Coronary artery (tissue), 2 donors: ENCODE measurements at regions not wholly inside any gene's neighbourhood (a gene's known extent, or its start where the extent isn't known, plus 50 kb on each side); places are given as distances from the start of the nearest gene placed in this dataset.

Source experiments
- DNase-seq: peaks from one replicate; pipeline ENCODE4 v3.0.0-alpha.2; 2017; ENCODE audit warnings: low spot score
- H3K27ac ChIP-seq, 2 donors: fragments of 200-600 bp; sonication (generic); one replicate each; pipeline ENCODE4 v1.5.1; 2016 to 2019
- H3K4me3 ChIP-seq: fragments of 200-600 bp; sonication (generic); 2 replicates; pipeline ENCODE4 v1.5.1; 2016; ENCODE audit warnings: mild to moderate bottlenecking, moderate library complexity
- CTCF ChIP-seq: fragments of 200-600 bp; sonication (generic); IDR thresholded peaks from one replicate; pipeline ENCODE4 v1.5.1; 2019; ENCODE audit warnings: antibody characterized with exemption

GRCh38 chr7:351681-352480 lies 61.9 kb downstream of the FOXL3 start:
- H3K27ac ChIP-seq: no peak overlapping the region
- TF ChIP-seq CTCF: no peak

GRCh38 chr7:353746-354325 lies 63.9 kb downstream of the FOXL3 start:
- no peak overlapping the region for H3K4me3 ChIP-seq
- TF ChIP-seq CTCF: no peak
- no peak for DNase-seq
- H3K27ac ChIP-seq: no peak overlapping the region

More at GRCh38 chr7:351681-352480, 61.9 kb downstream of the FOXL3 start:
- DNase-seq: no peak
- no peak overlapping the region for H3K4me3 ChIP-seq

GRCh38 chr7:354597-355470 lies 64.9 kb downstream of the FOXL3 start:
- no peak overlapping the region for H3K4me3 ChIP-seq
- no peak overlapping the region for H3K27ac ChIP-seq
- no peak for DNase-seq
- TF ChIP-seq CTCF: no peak

- Histone ChIP-seq H3K4me3 (no peak overlapping the region), H3K27ac (no peak overlapping the region)
- no peak for TF ChIP-seq CTCF
- no peak for DNase-seq
Observed at GRCh38 chr7:355568-355967, 65.6 kb downstream of the FOXL3 start.

GRCh38 chr7:356087-356486 lies 66.1 kb downstream of the FOXL3 start:
- no peak for DNase-seq
- Histone ChIP-seq H3K27ac (no peak overlapping the region), H3K4me3 (no peak overlapping the region)
- TF ChIP-seq CTCF: no peak

- H3K4me3 ChIP-seq: no peak overlapping the region
- no peak overlapping the region for H3K27ac ChIP-seq
- TF ChIP-seq CTCF: no peak
- no peak for DNase-seq
Observed at GRCh38 chr7:356691-357462, 66.9 kb downstream of the FOXL3 start.
